ENCODE measurements at regions not wholly inside any gene's neighbourhood (a gene's known extent, or its start where the extent isn't known, plus 50 kb on each side); places are given as distances from the start of the nearest gene placed in this dataset.

DNA sequence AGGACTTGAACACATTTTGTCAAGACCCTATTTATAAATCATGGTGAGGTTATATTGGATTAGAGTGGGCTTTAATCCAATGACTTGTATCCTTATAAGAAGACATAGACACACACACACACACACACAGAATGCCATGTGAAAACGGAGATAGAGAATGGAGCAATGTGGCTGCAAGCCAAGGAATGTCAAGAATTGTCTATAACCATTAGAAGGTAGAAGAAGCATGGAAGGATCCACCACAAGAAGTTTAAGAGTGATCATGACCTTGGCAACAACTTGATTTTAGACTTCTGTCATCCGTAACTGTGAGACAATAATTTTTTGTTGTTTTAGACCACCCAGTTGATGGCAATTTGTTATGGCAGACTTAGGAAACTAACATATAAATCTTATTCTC, 514.2 kb downstream of the TFEC start:
- TF ChIP-seq, protein P1, sequence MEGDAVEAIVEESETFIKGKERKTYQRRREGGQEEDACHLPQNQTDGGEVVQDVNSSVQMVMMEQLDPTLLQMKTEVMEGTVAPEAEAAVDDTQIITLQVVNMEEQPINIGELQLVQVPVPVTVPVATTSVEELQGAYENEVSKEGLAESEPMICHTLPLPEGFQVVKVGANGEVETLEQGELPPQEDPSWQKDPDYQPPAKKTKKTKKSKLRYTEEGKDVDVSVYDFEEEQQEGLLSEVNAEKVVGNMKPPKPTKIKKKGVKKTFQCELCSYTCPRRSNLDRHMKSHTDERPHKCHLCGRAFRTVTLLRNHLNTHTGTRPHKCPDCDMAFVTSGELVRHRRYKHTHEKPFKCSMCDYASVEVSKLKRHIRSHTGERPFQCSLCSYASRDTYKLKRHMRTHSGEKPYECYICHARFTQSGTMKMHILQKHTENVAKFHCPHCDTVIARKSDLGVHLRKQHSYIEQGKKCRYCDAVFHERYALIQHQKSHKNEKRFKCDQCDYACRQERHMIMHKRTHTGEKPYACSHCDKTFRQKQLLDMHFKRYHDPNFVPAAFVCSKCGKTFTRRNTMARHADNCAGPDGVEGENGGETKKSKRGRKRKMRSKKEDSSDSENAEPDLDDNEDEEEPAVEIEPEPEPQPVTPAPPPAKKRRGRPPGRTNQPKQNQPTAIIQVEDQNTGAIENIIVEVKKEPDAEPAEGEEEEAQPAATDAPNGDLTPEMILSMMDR (conservative IDR thresholded peaks at IDR 0.05; ENCODE audit: low read depth in 2 of 2): no peak
- TF ChIP-seq POLR2AphosphoS5 (IDR thresholded peaks at IDR 0.05; ENCODE audit: low read depth): no peak
- TF ChIP-seq, protein P2, sequence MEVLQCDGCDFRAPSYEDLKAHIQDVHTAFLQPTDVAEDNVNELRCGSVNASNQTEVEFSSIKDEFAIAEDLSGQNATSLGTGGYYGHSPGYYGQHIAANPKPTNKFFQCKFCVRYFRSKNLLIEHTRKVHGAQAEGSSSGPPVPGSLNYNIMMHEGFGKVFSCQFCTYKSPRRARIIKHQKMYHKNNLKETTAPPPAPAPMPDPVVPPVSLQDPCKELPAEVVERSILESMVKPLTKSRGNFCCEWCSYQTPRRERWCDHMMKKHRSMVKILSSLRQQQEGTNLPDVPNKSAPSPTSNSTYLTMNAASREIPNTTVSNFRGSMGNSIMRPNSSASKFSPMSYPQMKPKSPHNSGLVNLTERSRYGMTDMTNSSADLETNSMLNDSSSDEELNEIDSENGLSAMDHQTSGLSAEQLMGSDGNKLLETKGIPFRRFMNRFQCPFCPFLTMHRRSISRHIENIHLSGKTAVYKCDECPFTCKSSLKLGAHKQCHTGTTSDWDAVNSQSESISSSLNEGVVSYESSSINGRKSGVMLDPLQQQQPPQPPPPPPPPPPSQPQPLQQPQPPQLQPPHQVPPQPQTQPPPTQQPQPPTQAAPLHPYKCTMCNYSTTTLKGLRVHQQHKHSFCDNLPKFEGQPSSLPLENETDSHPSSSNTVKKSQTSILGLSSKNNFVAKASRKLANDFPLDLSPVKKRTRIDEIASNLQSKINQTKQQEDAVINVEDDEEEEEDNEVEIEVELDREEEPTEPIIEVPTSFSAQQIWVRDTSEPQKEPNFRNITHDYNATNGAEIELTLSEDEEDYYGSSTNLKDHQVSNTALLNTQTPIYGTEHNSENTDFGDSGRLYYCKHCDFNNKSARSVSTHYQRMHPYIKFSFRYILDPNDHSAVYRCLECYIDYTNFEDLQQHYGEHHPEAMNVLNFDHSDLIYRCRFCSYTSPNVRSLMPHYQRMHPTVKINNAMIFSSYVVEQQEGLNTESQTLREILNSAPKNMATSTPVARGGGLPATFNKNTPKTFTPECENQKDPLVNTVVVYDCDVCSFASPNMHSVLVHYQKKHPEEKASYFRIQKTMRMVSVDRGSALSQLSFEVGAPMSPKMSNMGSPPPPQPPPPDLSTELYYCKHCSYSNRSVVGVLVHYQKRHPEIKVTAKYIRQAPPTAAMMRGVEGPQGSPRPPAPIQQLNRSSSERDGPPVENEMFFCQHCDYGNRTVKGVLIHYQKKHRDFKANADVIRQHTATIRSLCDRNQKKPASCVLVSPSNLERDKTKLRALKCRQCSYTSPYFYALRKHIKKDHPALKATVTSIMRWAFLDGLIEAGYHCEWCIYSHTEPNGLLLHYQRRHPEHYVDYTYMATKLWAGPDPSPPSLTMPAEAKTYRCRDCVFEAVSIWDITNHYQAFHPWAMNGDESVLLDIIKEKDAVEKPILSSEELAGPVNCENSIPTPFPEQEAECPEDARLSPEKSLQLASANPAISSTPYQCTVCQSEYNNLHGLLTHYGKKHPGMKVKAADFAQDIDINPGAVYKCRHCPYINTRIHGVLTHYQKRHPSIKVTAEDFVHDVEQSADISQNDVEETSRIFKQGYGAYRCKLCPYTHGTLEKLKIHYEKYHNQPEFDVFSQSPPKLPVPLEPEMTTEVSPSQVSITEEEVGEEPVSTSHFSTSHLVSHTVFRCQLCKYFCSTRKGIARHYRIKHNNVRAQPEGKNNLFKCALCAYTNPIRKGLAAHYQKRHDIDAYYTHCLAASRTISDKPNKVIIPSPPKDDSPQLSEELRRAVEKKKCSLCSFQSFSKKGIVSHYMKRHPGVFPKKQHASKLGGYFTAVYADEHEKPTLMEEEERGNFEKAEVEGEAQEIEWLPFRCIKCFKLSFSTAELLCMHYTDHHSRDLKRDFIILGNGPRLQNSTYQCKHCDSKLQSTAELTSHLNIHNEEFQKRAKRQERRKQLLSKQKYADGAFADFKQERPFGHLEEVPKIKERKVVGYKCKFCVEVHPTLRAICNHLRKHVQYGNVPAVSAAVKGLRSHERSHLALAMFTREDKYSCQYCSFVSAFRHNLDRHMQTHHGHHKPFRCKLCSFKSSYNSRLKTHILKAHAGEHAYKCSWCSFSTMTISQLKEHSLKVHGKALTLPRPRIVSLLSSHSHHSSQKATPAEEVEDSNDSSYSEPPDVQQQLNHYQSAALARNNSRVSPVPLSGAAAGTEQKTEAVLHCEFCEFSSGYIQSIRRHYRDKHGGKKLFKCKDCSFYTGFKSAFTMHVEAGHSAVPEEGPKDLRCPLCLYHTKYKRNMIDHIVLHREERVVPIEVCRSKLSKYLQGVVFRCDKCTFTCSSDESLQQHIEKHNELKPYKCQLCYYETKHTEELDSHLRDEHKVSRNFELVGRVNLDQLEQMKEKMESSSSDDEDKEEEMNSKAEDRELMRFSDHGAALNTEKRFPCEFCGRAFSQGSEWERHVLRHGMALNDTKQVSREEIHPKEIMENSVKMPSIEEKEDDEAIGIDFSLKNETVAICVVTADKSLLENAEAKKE (CRISPR knock-in tag; IDR thresholded peaks at IDR 0.05): no peak
- no peak for TF ChIP-seq STAT1 (IDR thresholded peaks at IDR 0.05; ENCODE audit: unreplicated experiment)
- TF ChIP-seq JUNB (IDR thresholded peaks at IDR 0.05; ENCODE audit: unreplicated experiment): no peak
- TF ChIP-seq CREB1 (CRISPR knock-in tag; IDR thresholded peaks at IDR 0.05; ENCODE audit: low read depth): no peak
- no peak for TF ChIP-seq EZH2phosphoT487 (IDR thresholded peaks at IDR 0.05; ENCODE audit: unreplicated experiment)
- TF ChIP-seq EZH2 (IDR thresholded peaks at IDR 0.05; ENCODE audit: low read depth, unreplicated experiment): no peak
- TF ChIP-seq, protein P3, sequence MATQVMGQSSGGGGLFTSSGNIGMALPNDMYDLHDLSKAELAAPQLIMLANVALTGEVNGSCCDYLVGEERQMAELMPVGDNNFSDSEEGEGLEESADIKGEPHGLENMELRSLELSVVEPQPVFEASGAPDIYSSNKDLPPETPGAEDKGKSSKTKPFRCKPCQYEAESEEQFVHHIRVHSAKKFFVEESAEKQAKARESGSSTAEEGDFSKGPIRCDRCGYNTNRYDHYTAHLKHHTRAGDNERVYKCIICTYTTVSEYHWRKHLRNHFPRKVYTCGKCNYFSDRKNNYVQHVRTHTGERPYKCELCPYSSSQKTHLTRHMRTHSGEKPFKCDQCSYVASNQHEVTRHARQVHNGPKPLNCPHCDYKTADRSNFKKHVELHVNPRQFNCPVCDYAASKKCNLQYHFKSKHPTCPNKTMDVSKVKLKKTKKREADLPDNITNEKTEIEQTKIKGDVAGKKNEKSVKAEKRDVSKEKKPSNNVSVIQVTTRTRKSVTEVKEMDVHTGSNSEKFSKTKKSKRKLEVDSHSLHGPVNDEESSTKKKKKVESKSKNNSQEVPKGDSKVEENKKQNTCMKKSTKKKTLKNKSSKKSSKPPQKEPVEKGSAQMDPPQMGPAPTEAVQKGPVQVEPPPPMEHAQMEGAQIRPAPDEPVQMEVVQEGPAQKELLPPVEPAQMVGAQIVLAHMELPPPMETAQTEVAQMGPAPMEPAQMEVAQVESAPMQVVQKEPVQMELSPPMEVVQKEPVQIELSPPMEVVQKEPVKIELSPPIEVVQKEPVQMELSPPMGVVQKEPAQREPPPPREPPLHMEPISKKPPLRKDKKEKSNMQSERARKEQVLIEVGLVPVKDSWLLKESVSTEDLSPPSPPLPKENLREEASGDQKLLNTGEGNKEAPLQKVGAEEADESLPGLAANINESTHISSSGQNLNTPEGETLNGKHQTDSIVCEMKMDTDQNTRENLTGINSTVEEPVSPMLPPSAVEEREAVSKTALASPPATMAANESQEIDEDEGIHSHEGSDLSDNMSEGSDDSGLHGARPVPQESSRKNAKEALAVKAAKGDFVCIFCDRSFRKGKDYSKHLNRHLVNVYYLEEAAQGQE (IDR thresholded peaks at IDR 0.05; ENCODE audit: unreplicated experiment): no peak
- no peak for TF ChIP-seq ZNF114 (CRISPR knock-in tag; IDR thresholded peaks at IDR 0.05)
- TF ChIP-seq, protein P4, sequence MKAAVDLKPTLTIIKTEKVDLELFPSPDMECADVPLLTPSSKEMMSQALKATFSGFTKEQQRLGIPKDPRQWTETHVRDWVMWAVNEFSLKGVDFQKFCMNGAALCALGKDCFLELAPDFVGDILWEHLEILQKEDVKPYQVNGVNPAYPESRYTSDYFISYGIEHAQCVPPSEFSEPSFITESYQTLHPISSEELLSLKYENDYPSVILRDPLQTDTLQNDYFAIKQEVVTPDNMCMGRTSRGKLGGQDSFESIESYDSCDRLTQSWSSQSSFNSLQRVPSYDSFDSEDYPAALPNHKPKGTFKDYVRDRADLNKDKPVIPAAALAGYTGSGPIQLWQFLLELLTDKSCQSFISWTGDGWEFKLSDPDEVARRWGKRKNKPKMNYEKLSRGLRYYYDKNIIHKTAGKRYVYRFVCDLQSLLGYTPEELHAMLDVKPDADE (IDR thresholded peaks at IDR 0.05): no peak
